Liver (tissue), 8 donors: ENCODE measurements at regions not wholly inside any gene's neighbourhood (a gene's known extent, or its start where the extent isn't known, plus 50 kb on each side); places are given as distances from the start of the nearest gene placed in this dataset.

Source experiments
- DNase-seq: peaks from one replicate; pipeline ENCODE4 v3.0.0-alpha.2; 2017; ENCODE audit warnings: low spot score
- H3K27ac ChIP-seq, 2 donors: one replicate each; pipeline ENCODE4 v1.7.0; 2013; ENCODE audit warnings: inconsistent platforms in 2 of 2, low read length in 2 of 2, control low read depth in 1 of 2, low read depth in 1 of 2, mild to moderate bottlenecking in 1 of 2
- H3K27me3 ChIP-seq, 4 donors: one replicate each; pipeline versions ENCODE4 v1.6.1 to v1.7.0; 2013; ENCODE audit warnings: low read length in 3 of 4, inconsistent platforms in 1 of 4, mild to moderate bottlenecking in 1 of 4, moderate library complexity in 1 of 4; ENCODE audit not compliant: control insufficient read depth in 4 of 4, insufficient read depth in 4 of 4
- H3K36me3 ChIP-seq, 4 donors: one replicate each; pipeline versions ENCODE4 v1.6.1 to v1.7.0; 2013; ENCODE audit warnings: low read length in 3 of 4, mild to moderate bottlenecking in 3 of 4, low read depth in 1 of 4, moderate library complexity in 1 of 4; ENCODE audit not compliant: control insufficient read depth in 4 of 4, insufficient read depth in 3 of 4
- H3K4me1 ChIP-seq, 4 donors: one replicate each; pipeline versions ENCODE4 v1.6.1 to v1.7.0; 2013; ENCODE audit warnings: low read length in 3 of 4, mild to moderate bottlenecking in 3 of 4, moderate library complexity in 1 of 4; ENCODE audit not compliant: control insufficient read depth in 4 of 4, insufficient read depth in 4 of 4
- H3K4me3 ChIP-seq, 3 donors: one replicate each; pipeline versions ENCODE4 v1.6.1 to v1.7.0; 2013; ENCODE audit warnings: low read length in 3 of 3, control low read depth in 1 of 3, low read depth in 1 of 3, mild to moderate bottlenecking in 1 of 3
- H3K9ac ChIP-seq, 2 donors: one replicate each; pipeline ENCODE4 v1.7.0; 2013; ENCODE audit warnings: low read length in 2 of 2, mild to moderate bottlenecking in 2 of 2, moderate library complexity in 2 of 2, control low read depth in 1 of 2, low read depth in 1 of 2
- H3K9me3 ChIP-seq, 4 donors: one replicate each; pipeline versions ENCODE4 v1.6.1 to v1.7.0; 2013; ENCODE audit warnings: low read length in 3 of 4; ENCODE audit not compliant: control insufficient read depth in 4 of 4
- ATF3 ChIP-seq: IDR thresholded peaks from 2 replicates; pipeline ENCODE4 v1.6.1; 2016; ENCODE audit warnings: antibody characterized with exemption
- EGR1 ChIP-seq, 2 donors: IDR thresholded peaks; 2 replicates each; pipeline ENCODE4 v1.6.1; 2016 to 2018; ENCODE audit warnings: antibody characterized with exemption in 2 of 2, low read depth in 2 of 2
- FOXA1 ChIP-seq: IDR thresholded peaks from 2 replicates; pipeline ENCODE4 v1.6.1; 2016; ENCODE audit warnings: antibody characterized with exemption
- FOXA2 ChIP-seq: IDR thresholded peaks from 2 replicates; pipeline ENCODE4 v1.6.1; 2016; ENCODE audit warnings: antibody characterized with exemption
- GABPA ChIP-seq, 2 donors: IDR thresholded peaks in 1 of 2; conservative IDR thresholded peaks in 1 of 2; 2 replicates each; pipeline ENCODE4 v1.6.1; 2016; ENCODE audit warnings: antibody characterized with exemption in 2 of 2, mild to moderate bottlenecking in 1 of 2, moderate library complexity in 1 of 2
- HNF4A ChIP-seq, 2 donors: conservative IDR thresholded peaks; 2 replicates each; pipeline ENCODE4 v1.6.1; 2016; ENCODE audit warnings: antibody characterized with exemption in 2 of 2, mild to moderate bottlenecking in 2 of 2
- HNF4G ChIP-seq: IDR thresholded peaks from 2 replicates; pipeline ENCODE4 v1.6.1; 2016; ENCODE audit warnings: antibody characterized with exemption
- JUND ChIP-seq, 2 donors: IDR thresholded peaks; 2 replicates each; pipeline ENCODE4 v1.6.1; 2016; ENCODE audit warnings: antibody characterized with exemption in 2 of 2
- MAX ChIP-seq: IDR thresholded peaks from 2 replicates; pipeline ENCODE4 v1.6.1; 2016; ENCODE audit warnings: antibody characterized with exemption
- NR2F2 ChIP-seq: IDR thresholded peaks from 2 replicates; pipeline ENCODE4 v1.6.1; 2016; ENCODE audit warnings: antibody characterized with exemption
- RAD21 ChIP-seq, 2 donors: IDR thresholded peaks; 2 replicates each; pipeline ENCODE4 v1.6.1; 2016; ENCODE audit warnings: antibody characterized with exemption in 2 of 2, mild to moderate bottlenecking in 2 of 2
- REST ChIP-seq: IDR thresholded peaks from 2 replicates; pipeline ENCODE4 v1.6.1; 2016; ENCODE audit warnings: antibody characterized with exemption, mild to moderate bottlenecking
- RXRA ChIP-seq, 2 donors: IDR thresholded peaks; 2 replicates each; pipeline ENCODE4 v1.6.1; 2017 to 2018; ENCODE audit warnings: antibody characterized with exemption in 2 of 2, mild to moderate bottlenecking in 1 of 2
- SP1 ChIP-seq: IDR thresholded peaks from 2 replicates; pipeline ENCODE4 v1.6.1; 2018; ENCODE audit warnings: antibody characterized with exemption, mild to moderate bottlenecking
- TAF1 ChIP-seq: conservative IDR thresholded peaks from 2 replicates; pipeline ENCODE4 v1.6.1; 2016; ENCODE audit warnings: antibody characterized with exemption, mild to moderate bottlenecking
- YY1 ChIP-seq: IDR thresholded peaks from 2 replicates; pipeline ENCODE4 v1.6.1; 2016; ENCODE audit warnings: antibody characterized with exemption, mild to moderate bottlenecking
- WGBS: extraction: QIAGEN DNeasy Blood & Tissue Kit; methylation state at CpG from one replicate; pipeline ENCODE4 v1.1.7; 2013; 5-methylcytosine and 5-hydroxymethylcytosine counted together
- TF ChIP-seq, protein P1 (sequence below): fragments of 150-350 bp; IDR thresholded peaks from 2 replicates; pipeline ENCODE4 v1.5.1; 2017; ENCODE audit warnings: improper control_type of control experiment, low read depth, low read length; ENCODE audit not compliant: missing input control
- TF ChIP-seq, protein P2 (sequence below): IDR thresholded peaks from 2 replicates; pipeline ENCODE4 v1.6.1; 2016; ENCODE audit warnings: antibody characterized with exemption
- donor health status: healthy.
- donor health status: healthy.
- donor health status: healthy.
- donor health status: healthy.
- donor health status: healthy.

- no peak overlapping the region for H3K4me3 ChIP-seq
- WGBS: 81% methylated on average over 6 of the region's 6 CpGs
- peaks cover 0 to 6% (median 0%) of the 10 kb centered on the region in 4 donors for H3K27me3 ChIP-seq
- H3K4me1 ChIP-seq: no peaks in the 10 kb centered on the region
- peaks cover 6 to 9% (median 7%) of the 10 kb centered on the region in 4 donors for H3K9me3 ChIP-seq
- H3K27ac ChIP-seq: no peak overlapping the region
- no peak for TF ChIP-seq YY1
- no peak for TF ChIP-seq ATF3
- no peak for TF ChIP-seq FOXA1
- TF ChIP-seq SP1: no peak
- TF ChIP-seq JUND (IDR thresholded peaks at IDR 0.05): no peak
- TF ChIP-seq NR2F2: no peak
- no peak for TF ChIP-seq GABPA (IDR thresholded peaks at IDR 0.05 in 1 of 2, conservative IDR thresholded peaks at IDR 0.05 in 1 of 2)
- TF ChIP-seq HNF4G: no peak
- TF ChIP-seq, protein P1, sequence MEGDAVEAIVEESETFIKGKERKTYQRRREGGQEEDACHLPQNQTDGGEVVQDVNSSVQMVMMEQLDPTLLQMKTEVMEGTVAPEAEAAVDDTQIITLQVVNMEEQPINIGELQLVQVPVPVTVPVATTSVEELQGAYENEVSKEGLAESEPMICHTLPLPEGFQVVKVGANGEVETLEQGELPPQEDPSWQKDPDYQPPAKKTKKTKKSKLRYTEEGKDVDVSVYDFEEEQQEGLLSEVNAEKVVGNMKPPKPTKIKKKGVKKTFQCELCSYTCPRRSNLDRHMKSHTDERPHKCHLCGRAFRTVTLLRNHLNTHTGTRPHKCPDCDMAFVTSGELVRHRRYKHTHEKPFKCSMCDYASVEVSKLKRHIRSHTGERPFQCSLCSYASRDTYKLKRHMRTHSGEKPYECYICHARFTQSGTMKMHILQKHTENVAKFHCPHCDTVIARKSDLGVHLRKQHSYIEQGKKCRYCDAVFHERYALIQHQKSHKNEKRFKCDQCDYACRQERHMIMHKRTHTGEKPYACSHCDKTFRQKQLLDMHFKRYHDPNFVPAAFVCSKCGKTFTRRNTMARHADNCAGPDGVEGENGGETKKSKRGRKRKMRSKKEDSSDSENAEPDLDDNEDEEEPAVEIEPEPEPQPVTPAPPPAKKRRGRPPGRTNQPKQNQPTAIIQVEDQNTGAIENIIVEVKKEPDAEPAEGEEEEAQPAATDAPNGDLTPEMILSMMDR: no peak
- TF ChIP-seq MAX: no peak
- H3K9ac ChIP-seq: no peak overlapping the region
- no peak for DNase-seq
- H3K36me3 ChIP-seq: no peaks in the 10 kb centered on the region
These were observed 56.9 kb upstream of the LHX1 start for GRCh38 chr17:36880268-36880905.

- Histone ChIP-seq H3K4me3 (no peak overlapping the region), H3K9me3 (peaks cover 6 to 9% (median 7%) of the 10 kb centered on the region in 4 donors), H3K27ac (no peak overlapping the region), H3K9ac (no peak overlapping the region), H3K27me3 (peaks cover 0 to 6% (median 0%) of the 10 kb centered on the region in 4 donors), H3K4me1 (no peaks in the 10 kb centered on the region), H3K36me3 (no peaks in the 10 kb centered on the region)
- TF ChIP-seq HNF4A (conservative IDR thresholded peaks at IDR 0.05) (no peak), FOXA1 (no peak), GABPA (IDR thresholded peaks at IDR 0.05 in 1 of 2, conservative IDR thresholded peaks at IDR 0.05 in 1 of 2) (no peak), REST (no peak), RXRA (IDR thresholded peaks at IDR 0.05) (no peak), YY1 (no peak), JUND (IDR thresholded peaks at IDR 0.05) (no peak), EGR1 (IDR thresholded peaks at IDR 0.05; ENCODE audit: low read depth in 2 of 2) (no peak), RAD21 (IDR thresholded peaks at IDR 0.05) (no peak), MAX (no peak), TAF1 (no peak), FOXA2 (no peak), HNF4G (no peak)
- TF ChIP-seq, protein P1: no peak
- TF ChIP-seq, protein P2, sequence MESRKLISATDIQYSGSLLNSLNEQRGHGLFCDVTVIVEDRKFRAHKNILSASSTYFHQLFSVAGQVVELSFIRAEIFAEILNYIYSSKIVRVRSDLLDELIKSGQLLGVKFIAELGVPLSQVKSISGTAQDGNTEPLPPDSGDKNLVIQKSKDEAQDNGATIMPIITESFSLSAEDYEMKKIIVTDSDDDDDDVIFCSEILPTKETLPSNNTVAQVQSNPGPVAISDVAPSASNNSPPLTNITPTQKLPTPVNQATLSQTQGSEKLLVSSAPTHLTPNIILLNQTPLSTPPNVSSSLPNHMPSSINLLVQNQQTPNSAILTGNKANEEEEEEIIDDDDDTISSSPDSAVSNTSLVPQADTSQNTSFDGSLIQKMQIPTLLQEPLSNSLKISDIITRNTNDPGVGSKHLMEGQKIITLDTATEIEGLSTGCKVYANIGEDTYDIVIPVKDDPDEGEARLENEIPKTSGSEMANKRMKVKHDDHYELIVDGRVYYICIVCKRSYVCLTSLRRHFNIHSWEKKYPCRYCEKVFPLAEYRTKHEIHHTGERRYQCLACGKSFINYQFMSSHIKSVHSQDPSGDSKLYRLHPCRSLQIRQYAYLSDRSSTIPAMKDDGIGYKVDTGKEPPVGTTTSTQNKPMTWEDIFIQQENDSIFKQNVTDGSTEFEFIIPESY: no peak
- DNase-seq: no peak
These were observed 56.0 kb upstream of the LHX1 start for GRCh38 chr17:36881323-36881722.
